AG04449 (cell line): ENCODE measurements at regions not wholly inside any gene's neighbourhood (a gene's known extent, or its start where the extent isn't known, plus 50 kb on each side); places are given as distances from the start of the nearest gene placed in this dataset.

Experiments
- CTCF ChIA-PET: fragments of 350-600 bp; formaldehyde crosslinking; extraction: SDS; loops from one replicate; lab custom pipeline; 2021; ENCODE audit warnings: antibody characterized with exemption; lab: Yijun Ruan, JAX
- POLR2A ChIA-PET: fragments of 400-600, 350-600 bp; formaldehyde crosslinking; extraction: SDS; loops from one replicate; lab custom pipeline; 2020; ENCODE audit warnings: antibody characterized with exemption, inconsistent platforms; lab: Yijun Ruan, JAX
- DNase-seq: peaks from one replicate; pipeline ENCODE4 v3.0.0-alpha.2; 2010; ENCODE audit warnings: low read depth, low spot score
- H3K4me3 ChIP-seq: 2 replicates; pipeline ENCODE4 v1.5.1; 2011; ENCODE audit warnings: low read depth, mild to moderate bottlenecking, control low read depth, low read length
- TF ChIP-seq, protein P1 (sequence below): IDR thresholded peaks from one replicate; pipeline ENCODE4 v1.5.1; 2011; ENCODE audit warnings: mild to moderate bottlenecking, moderate library complexity, low read length, control low read depth, inconsistent platforms; ENCODE audit not compliant: insufficient read depth; ENCODE audit errors: missing control alignments

DNA sequence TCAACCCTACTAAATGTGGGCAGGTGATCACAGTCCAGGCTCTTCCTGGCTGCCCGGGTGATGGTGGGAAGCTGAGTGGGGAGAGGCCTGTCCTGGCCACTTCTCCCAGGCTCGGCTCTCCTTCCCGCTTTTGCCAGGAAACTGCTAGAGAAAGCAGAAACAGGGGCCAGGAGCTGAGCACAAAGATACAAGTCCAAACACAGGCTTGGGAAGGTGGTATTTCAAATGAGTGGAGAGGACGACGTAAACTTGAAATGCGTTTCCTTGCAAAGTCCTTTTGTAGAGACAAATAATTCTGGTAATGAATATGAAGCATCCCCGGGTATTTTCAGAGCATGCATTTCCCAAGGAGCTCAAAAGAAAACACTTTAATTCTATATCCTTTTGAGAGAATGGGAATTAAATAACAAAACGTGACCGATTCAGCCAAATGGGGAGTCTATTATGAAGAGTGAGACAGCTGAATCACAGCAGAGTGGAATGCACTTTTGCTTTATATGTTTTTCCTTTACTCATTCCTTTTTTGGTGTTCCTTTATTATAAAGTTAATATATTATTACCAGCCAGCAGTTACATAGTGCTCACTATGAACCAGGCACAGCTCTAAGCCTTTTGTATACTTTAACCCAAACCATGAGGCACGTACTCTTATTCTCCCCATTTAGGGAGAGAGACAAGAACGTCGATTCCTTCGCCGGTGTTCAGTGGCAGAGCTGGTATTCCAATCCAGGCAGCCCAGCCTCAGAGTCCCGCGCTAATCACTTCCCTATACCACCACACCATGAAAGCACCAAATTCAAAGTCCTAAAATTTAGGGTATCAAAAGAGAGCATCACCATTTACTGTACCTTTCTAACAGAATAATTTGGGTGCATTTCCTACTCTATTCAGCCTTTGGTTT is 218.2 kb upstream of the KLF14 start:
- TF ChIP-seq, protein P1, sequence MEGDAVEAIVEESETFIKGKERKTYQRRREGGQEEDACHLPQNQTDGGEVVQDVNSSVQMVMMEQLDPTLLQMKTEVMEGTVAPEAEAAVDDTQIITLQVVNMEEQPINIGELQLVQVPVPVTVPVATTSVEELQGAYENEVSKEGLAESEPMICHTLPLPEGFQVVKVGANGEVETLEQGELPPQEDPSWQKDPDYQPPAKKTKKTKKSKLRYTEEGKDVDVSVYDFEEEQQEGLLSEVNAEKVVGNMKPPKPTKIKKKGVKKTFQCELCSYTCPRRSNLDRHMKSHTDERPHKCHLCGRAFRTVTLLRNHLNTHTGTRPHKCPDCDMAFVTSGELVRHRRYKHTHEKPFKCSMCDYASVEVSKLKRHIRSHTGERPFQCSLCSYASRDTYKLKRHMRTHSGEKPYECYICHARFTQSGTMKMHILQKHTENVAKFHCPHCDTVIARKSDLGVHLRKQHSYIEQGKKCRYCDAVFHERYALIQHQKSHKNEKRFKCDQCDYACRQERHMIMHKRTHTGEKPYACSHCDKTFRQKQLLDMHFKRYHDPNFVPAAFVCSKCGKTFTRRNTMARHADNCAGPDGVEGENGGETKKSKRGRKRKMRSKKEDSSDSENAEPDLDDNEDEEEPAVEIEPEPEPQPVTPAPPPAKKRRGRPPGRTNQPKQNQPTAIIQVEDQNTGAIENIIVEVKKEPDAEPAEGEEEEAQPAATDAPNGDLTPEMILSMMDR, result no peak
- H3K4me3 ChIP-seq, result no peak overlapping the region
- POLR2A ChIA-PET, result no interaction called here
- CTCF ChIA-PET, result interaction anchor here (0.9 to 1.0 kb wide), 3 partner anchors 8 to 38 kb away, joined by 3 to 10 read pairs (median 3); no protein-coding TSS in a partner anchor
- DNase-seq, result no peak

DNA sequence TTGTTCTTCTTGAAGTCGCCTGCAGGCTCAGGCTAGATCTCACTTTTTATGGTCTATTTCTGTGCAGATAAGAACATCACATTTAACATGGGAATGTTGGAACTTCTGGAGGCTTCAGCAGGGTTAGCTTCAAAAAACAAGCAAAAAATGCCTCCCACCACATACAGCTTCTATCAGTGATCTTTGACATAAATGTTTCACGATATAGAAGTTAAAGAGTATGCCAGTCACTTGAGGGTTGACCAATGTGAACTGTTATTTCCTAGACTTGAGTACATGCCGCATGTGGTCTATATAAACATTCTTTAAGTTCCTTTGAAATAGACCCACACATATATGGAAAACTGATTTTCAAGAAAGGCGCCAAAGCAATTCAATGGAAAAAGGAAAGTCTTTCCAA is 219.2 kb upstream of the KLF14 start:
- DNase-seq, result no peak
- TF ChIP-seq, protein P1, result no peak
- H3K4me3 ChIP-seq, result no peak overlapping the region
- ChIA-PET CTCF (interaction anchor here (0.9 kb wide), 1 partner anchor 39 kb away, joined by 3 read pairs; no protein-coding TSS in a partner anchor), POLR2A (interaction anchor here (0.8 kb wide), 1 partner anchor 87 kb away, joined by 3 read pairs; no protein-coding TSS in a partner anchor)

GRCh38 chr7:130954918-130955564 is 221.0 kb upstream of the KLF14 start:
- ChIA-PET CTCF (interaction anchor here (2.6 kb wide), 2 partner anchors 8 to 85 kb away, joined by 9 to 11 read pairs; no protein-coding TSS in a partner anchor), POLR2A (no interaction called here)
- H3K4me3 ChIP-seq, result no peak overlapping the region
- DNase-seq, result no peak
- TF ChIP-seq, protein P1, result no peak

DNA sequence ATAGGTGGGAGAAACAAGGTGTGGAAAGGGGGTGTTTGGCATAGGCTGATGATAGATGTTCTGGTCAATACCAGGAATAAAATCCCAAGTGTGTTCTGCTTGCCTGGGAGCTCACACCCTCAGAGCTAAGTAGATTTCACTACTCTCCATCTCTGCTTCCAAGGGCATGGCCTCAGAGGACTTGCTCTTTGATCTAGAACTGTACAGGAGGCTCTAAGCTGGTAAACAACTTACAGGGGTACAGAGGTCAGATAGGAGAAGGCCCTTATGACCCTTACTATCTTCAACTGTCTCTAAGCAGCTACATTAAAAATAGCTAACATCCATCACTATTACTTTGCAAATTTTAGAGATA is 221.5 kb upstream of the KLF14 start:
- CTCF ChIA-PET, result interaction anchor here (1.3 to 2.6 kb wide), 3 partner anchors 9 to 85 kb away, joined by 3 to 11 read pairs (median 9); no protein-coding TSS in a partner anchor
- TF ChIP-seq, protein P1, result no peak
- DNase-seq, result no peak
- no peak overlapping the region for H3K4me3 ChIP-seq
- POLR2A ChIA-PET, result no interaction called here

DNA sequence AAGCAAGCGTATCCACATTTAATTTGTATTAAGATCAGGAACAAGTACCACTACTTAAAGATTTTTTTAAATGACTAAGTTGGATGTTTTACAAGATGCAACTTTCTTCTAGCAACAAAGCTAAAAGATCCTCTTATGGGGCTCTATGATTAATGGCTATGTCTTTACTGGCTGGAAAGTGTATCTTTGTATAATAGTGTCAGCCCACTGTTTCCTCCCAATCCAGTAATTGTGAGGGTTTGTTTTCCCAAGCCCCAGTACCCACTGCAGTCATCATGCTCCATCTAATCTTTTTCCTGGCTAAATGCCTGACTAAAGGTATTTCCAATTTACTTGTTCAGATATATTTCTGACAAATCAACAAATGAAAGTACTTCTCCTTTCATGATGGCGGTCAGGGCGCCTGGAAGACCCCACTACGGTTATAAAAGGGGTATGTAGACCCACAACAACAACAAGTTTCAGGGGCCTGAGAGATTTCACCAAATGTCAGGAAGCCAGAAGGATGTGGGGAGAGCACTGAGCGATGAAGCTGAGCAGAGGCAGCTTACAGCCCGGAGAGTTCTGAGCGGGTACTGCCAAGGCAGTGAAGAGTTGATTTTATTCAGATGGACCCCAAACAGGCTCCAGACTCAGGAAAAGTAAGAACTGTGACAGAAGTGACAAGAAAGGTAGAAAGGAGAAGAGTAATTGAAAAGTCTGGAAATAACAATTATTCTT is 222.6 kb upstream of the KLF14 start:
- POLR2A ChIA-PET, result interaction anchor here (1.6 to 1.7 kb wide), 2 partner anchors 35 to 45 kb away, joined by 3 to 5 read pairs; no protein-coding TSS in a partner anchor
- DNase-seq, result no peak
- no peak overlapping the region for H3K4me3 ChIP-seq
- CTCF ChIA-PET, result interaction anchor here (0.9 to 2.6 kb wide), 6 partner anchors 10 to 84 kb away, joined by 3 to 11 read pairs (median 8); no protein-coding TSS in a partner anchor
- TF ChIP-seq, protein P1, result no peak
